Cardiac muscle cell (in vitro differentiated cells and primary cell): ENCODE measurements at regions not wholly inside any gene's neighbourhood (a gene's known extent, or its start where the extent isn't known, plus 50 kb on each side); places are given as distances from the start of the nearest gene placed in this dataset.

Experiments used
- DNase-seq, 2 donors: peaks; one replicate each; pipeline versions ENCODE4 v3.0.0 to v3.0.0-alpha.2; 2010 to 2017; ENCODE audit warnings: low read depth in 1 of 2, low spot score in 1 of 2
- H3K27ac ChIP-seq: fragments of 200-600 bp; sonication (generic); 2 replicates; pipeline ENCODE4 v1.5.1; 2016
- H3K27me3 ChIP-seq: fragments of 200-600 bp; sonication (generic); 2 replicates; pipeline ENCODE4 v1.6.0; 2016; ENCODE audit warnings: control low read depth
- H3K36me3 ChIP-seq: fragments of 200-600 bp; sonication (generic); 2 replicates; pipeline ENCODE4 v1.5.1; 2016; ENCODE audit warnings: control low read depth
- H3K4me1 ChIP-seq: fragments of 200-600 bp; sonication (generic); 2 replicates; pipeline ENCODE4 v1.8.1; 2017; ENCODE audit warnings: low read depth, mild to moderate bottlenecking, mixed run types
- H3K4me3 ChIP-seq: fragments of 200-600 bp; sonication (generic); 2 replicates; pipeline ENCODE4 v1.5.1; 2016; ENCODE audit warnings: mild to moderate bottlenecking
- H3K9me3 ChIP-seq: fragments of 200-600 bp; sonication (generic); 2 replicates; pipeline ENCODE4 v1.5.1; 2017; ENCODE audit warnings: low read depth, mild to moderate bottlenecking, control low read depth
- CTCF ChIP-seq: IDR thresholded peaks from 2 replicates; pipeline ENCODE4 v1.5.1; 2012; ENCODE audit warnings: low read depth, mild to moderate bottlenecking, low read length

- no peaks in the 10 kb centered on the region for H3K4me1 ChIP-seq
- H3K9me3 ChIP-seq: no peaks in the 10 kb centered on the region
- no peak for TF ChIP-seq CTCF
- no peaks in the 10 kb centered on the region for H3K36me3 ChIP-seq
- DNase-seq: no peak
- H3K4me3 ChIP-seq: no peak overlapping the region
- H3K27me3 ChIP-seq: no peaks in the 10 kb centered on the region
- H3K27ac ChIP-seq: no peak overlapping the region
Measured at GRCh38 chr5:88588609-88589008, 294.4 kb downstream of the MEF2C start.

- Histone ChIP-seq H3K36me3 (no peaks in the 10 kb centered on the region), H3K27me3 (no peaks in the 10 kb centered on the region), H3K4me1 (no peaks in the 10 kb centered on the region), H3K9me3 (no peaks in the 10 kb centered on the region), H3K27ac (no peak overlapping the region), H3K4me3 (no peak overlapping the region)
- DNase-seq: no peak
- TF ChIP-seq CTCF: no peak
Measured at GRCh38 chr5:88583471-88583870, 299.5 kb downstream of the MEF2C start.

- Histone ChIP-seq H3K27me3 (no peaks in the 10 kb centered on the region), H3K27ac (no peak overlapping the region), H3K9me3 (no peaks in the 10 kb centered on the region), H3K4me1 (no peaks in the 10 kb centered on the region), H3K4me3 (no peak overlapping the region), H3K36me3 (no peaks in the 10 kb centered on the region)
- no peak for TF ChIP-seq CTCF
- DNase-seq: no peak
Measured at GRCh38 chr5:88558366-88558765, 289.7 kb upstream of the TMEM161B start.

- no peak overlapping the region for H3K4me3 ChIP-seq
- H3K36me3 ChIP-seq: no peaks in the 10 kb centered on the region
- H3K9me3 ChIP-seq: no peaks in the 10 kb centered on the region
- TF ChIP-seq CTCF: no peak
- no peaks in the 10 kb centered on the region for H3K4me1 ChIP-seq
- no peak for DNase-seq
- H3K27ac ChIP-seq: no peak overlapping the region
- H3K27me3 ChIP-seq: no peaks in the 10 kb centered on the region
Measured at GRCh38 chr5:88557881-88558280, 289.2 kb upstream of the TMEM161B start.

GRCh38 chr5:88557131-88557530 is 288.5 kb upstream of the TMEM161B start:
- Histone ChIP-seq H3K27ac (no peak overlapping the region), H3K4me1 (no peaks in the 10 kb centered on the region), H3K9me3 (no peaks in the 10 kb centered on the region), H3K4me3 (no peak overlapping the region), H3K36me3 (no peaks in the 10 kb centered on the region), H3K27me3 (no peaks in the 10 kb centered on the region)
- no peak for TF ChIP-seq CTCF
- DNase-seq: no peak

GRCh38 chr5:88556406-88556805 is 287.8 kb upstream of the TMEM161B start:
- no peaks in the 10 kb centered on the region for H3K4me1 ChIP-seq
- no peaks in the 10 kb centered on the region for H3K27me3 ChIP-seq
- H3K9me3 ChIP-seq: no peaks in the 10 kb centered on the region
- H3K27ac ChIP-seq: no peak overlapping the region
- TF ChIP-seq CTCF: no peak
- H3K4me3 ChIP-seq: no peak overlapping the region
- DNase-seq: no peak
- no peaks in the 10 kb centered on the region for H3K36me3 ChIP-seq
